Endothelial cell of umbilical vein (primary cell): ENCODE measurements at regions not wholly inside any gene's neighbourhood (a gene's known extent, or its start where the extent isn't known, plus 50 kb on each side); places are given as distances from the start of the nearest gene placed in this dataset.

Source experiments
- BruUV-seq: library from RNA; stranded (reverse); fragments of 400-500 nt; replicated peaks from 2 replicates; lab custom pipeline; 2021; lab: Mats Ljungman, UMichigan
- CTCF ChIA-PET: fragments of 300-600, 350-600 bp; sonication (Branson Sonifier 250); formaldehyde crosslinking; loops from one replicate; lab custom pipeline; 2021; ENCODE audit warnings: antibody characterized with exemption, inconsistent platforms; lab: Charles Lee
- POLR2A ChIA-PET: fragments of 300-600, 350-600 bp; sonication (Branson Sonifier 250); formaldehyde crosslinking; loops from one replicate; lab custom pipeline; 2021; ENCODE audit warnings: antibody characterized with exemption, inconsistent platforms; lab: Charles Lee
- DNase-seq: peaks from one replicate; pipeline ENCODE4 v3.0.0-alpha.2; 2011; ENCODE audit warnings: low read depth, low spot score
- FAIRE-seq: peaks from 2 replicates; lab custom pipeline; 2011; peaks lifted over from hg19 to GRCh38; lab: Jason Lieb, UNC
- H2AFZ ChIP-seq: 2 replicates; pipeline ENCODE4 v1.6.0; 2012; ENCODE audit warnings: low read depth, low read length, control low read depth, inconsistent platforms
- H3K27ac ChIP-seq: 2 replicates; pipeline ENCODE4 v1.5.1; 2011; ENCODE audit warnings: low read depth, mild to moderate bottlenecking, control low read depth, low read length, moderate library complexity; ENCODE audit not compliant: insufficient read depth
- H3K27me3 ChIP-seq, 2 experiments: 2 replicates each; pipeline versions ENCODE4 v1.6.0 to v1.6.1; 2011; ENCODE audit warnings: low read length in 2 of 2, mixed read lengths in 1 of 2; ENCODE audit not compliant: control insufficient read depth in 2 of 2, insufficient read depth in 2 of 2
- H3K36me3 ChIP-seq, 2 experiments: 2 replicates in 1 of 2; 3 replicates in 1 of 2; pipeline ENCODE4 v1.5.1; 2011; ENCODE audit warnings: low read length in 2 of 2, mild to moderate bottlenecking in 1 of 2, moderate library complexity in 1 of 2; ENCODE audit not compliant: control insufficient read depth in 2 of 2, insufficient read depth in 2 of 2; ENCODE audit errors: extremely low read depth in 1 of 2
- H3K4me1 ChIP-seq: 3 replicates; pipeline ENCODE4 v1.5.1; 2011; ENCODE audit warnings: mild to moderate bottlenecking, low read length; ENCODE audit not compliant: control insufficient read depth, insufficient read depth; ENCODE audit errors: extremely low read depth
- H3K4me2 ChIP-seq: 2 replicates; pipeline ENCODE4 v1.6.1; 2011; ENCODE audit warnings: low read length, control low read depth, mixed read lengths; ENCODE audit not compliant: insufficient read depth
- H3K4me3 ChIP-seq, 3 experiments: fragments of 200-600 bp in 1 of 3; sonication (generic), shearing (Covaris generic) in 1 of 3; replicated peaks in 1 of 3; 2 replicates each; pipeline ENCODE4 v1.5.1; 2011 to 2016; ENCODE audit warnings: control low read depth in 3 of 3, low read length in 3 of 3, mild to moderate bottlenecking in 2 of 3, inconsistent platforms in 1 of 3, low read depth in 1 of 3, moderate library complexity in 1 of 3; ENCODE audit not compliant: insufficient read depth in 1 of 3
- H3K79me2 ChIP-seq: 2 replicates; pipeline ENCODE4 v1.6.0; 2012; ENCODE audit warnings: low read length, inconsistent platforms; ENCODE audit not compliant: control insufficient read depth, insufficient read depth
- H3K9ac ChIP-seq: replicated peaks from 2 replicates; pipeline ENCODE3; 2011; ENCODE audit warnings: low read length, control low read depth; ENCODE audit not compliant: insufficient read depth; ENCODE audit errors: extremely low read depth
- H3K9me1 ChIP-seq: replicated peaks from 3 replicates; pipeline ENCODE4 v1.6.0; 2011; ENCODE audit warnings: mild to moderate bottlenecking, low read length; ENCODE audit not compliant: control insufficient read depth, insufficient read depth; ENCODE audit errors: extremely low read depth
- H3K9me3 ChIP-seq: replicated peaks from 2 replicates; pipeline ENCODE4 v1.5.1; 2012; ENCODE audit warnings: low read length, inconsistent platforms; ENCODE audit not compliant: control insufficient read depth, insufficient read depth
- H4K20me1 ChIP-seq: replicated peaks from 2 replicates; pipeline ENCODE3; 2011; ENCODE audit warnings: mild to moderate bottlenecking, low read length; ENCODE audit not compliant: control insufficient read depth, insufficient read depth; ENCODE audit errors: extremely low read depth
- EZH2 ChIP-seq: IDR thresholded peaks from 2 replicates; pipeline ENCODE4 v1.6.1; 2012; ENCODE audit warnings: borderline replicate concordance, low read depth, mild to moderate bottlenecking, moderate library complexity, low read length, inconsistent platforms; ENCODE audit not compliant: severe bottlenecking
- FOS ChIP-seq: IDR thresholded peaks from 2 replicates; pipeline ENCODE4 v1.6.1; 2011; ENCODE audit warnings: mild to moderate bottlenecking, low read length, moderate library complexity, borderline replicate concordance; ENCODE audit not compliant: insufficient read depth
- GATA2 ChIP-seq: IDR thresholded peaks from 2 replicates; pipeline ENCODE4 v1.7.0; 2011; ENCODE audit warnings: low read depth, mild to moderate bottlenecking, moderate library complexity, mixed read lengths, low read length; ENCODE audit not compliant: insufficient read length, insufficient read depth
- JUN ChIP-seq: IDR thresholded peaks from 2 replicates; pipeline ENCODE4 v1.6.1; 2011; ENCODE audit warnings: borderline replicate concordance, low read depth; ENCODE audit not compliant: insufficient read length, insufficient read depth
- MYC ChIP-seq: IDR thresholded peaks from one replicate; pipeline ENCODE4 v1.6.1; 2011; ENCODE audit warnings: mild to moderate bottlenecking, low read depth, low read length
- POLR2A ChIP-seq: IDR thresholded peaks from 2 replicates; pipeline ENCODE4 v1.6.1; 2012; ENCODE audit warnings: low read depth, mild to moderate bottlenecking, control low read depth, low read length
- POLR2AphosphoS5 ChIP-seq: IDR thresholded peaks from 2 replicates; pipeline ENCODE4 v1.6.1; 2012; ENCODE audit warnings: low read depth, mild to moderate bottlenecking, control low read depth, low read length, moderate library complexity; ENCODE audit not compliant: insufficient read depth
- dilution Hi-C: fragments of 300-500 bp; cut with MboI; formaldehyde crosslinking; loops from one replicate; pipeline ENCODE4 v1.15.0; 2019; ENCODE audit warnings: low sequenced_read_pairs; ENCODE audit not compliant: extremely low pct_ligation_motif_present
- intact Hi-C: fragments of 100-400 bp; cut with micrococcal nuclease; formaldehyde crosslinking; loops from one replicate; pipeline ENCODE4 v1.10.0; 2022
- TF ChIP-seq, protein P1 (sequence below): IDR thresholded peaks from 2 replicates; pipeline ENCODE4 v1.6.1; 2011; ENCODE audit not compliant: insufficient read depth, insufficient read length
- TF ChIP-seq, protein P2 (sequence below), 2 donors: IDR thresholded peaks; 1 replicate in 1 of 2; 2 replicates in 1 of 2; pipeline ENCODE4 v1.5.1; 2011; ENCODE audit warnings: low read length in 2 of 2, mild to moderate bottlenecking in 2 of 2, moderate library complexity in 2 of 2, control low read depth in 1 of 2, inconsistent platforms in 1 of 2, low read depth in 1 of 2; ENCODE audit not compliant: insufficient read depth in 1 of 2; ENCODE audit errors: extremely low read depth in 1 of 2

DNA sequence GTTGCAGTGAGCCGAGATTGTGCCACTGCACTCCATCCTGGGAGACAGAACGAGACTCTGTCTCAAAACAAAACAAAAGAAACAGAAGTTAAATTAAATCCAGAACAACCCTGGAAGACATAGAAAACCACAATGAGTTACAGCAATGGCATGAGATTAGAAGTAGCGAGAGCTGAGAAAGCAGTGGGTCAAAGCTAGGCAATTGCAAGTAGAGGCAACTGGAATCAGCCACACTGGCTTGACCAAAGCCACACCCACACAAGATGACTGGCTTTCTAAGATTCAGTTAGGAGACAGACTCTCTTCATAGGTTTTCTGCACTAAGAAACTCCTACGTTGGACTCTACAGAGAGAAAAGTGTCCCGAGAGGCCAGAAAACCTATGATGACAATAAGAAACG is 443.0 kb downstream of the GPM6A start:
- Histone ChIP-seq H3K4me3 (no peak overlapping the region), H3K4me2 (no peak overlapping the region), H2AFZ (no peak overlapping the region), H3K9me3 (peaks cover 2% of the 10 kb centered on the region), H3K79me2 (no peaks in the 10 kb centered on the region), H3K36me3 (no peaks in the 10 kb centered on the region), H4K20me1 (no peaks in the 10 kb centered on the region), H3K9ac (no peak overlapping the region), H3K27me3 (no peaks in the 10 kb centered on the region), H3K4me1 (no peaks in the 10 kb centered on the region), H3K9me1 (no peaks in the 10 kb centered on the region), H3K27ac (no peak overlapping the region)
- DNase-seq: no peak
- dilution Hi-C loops (no loop called here), intact Hi-C loops (no loop called here)
- ChIA-PET POLR2A (no interaction called here), CTCF (no interaction called here)
- BruUV-seq: no TSS peak
- TF ChIP-seq GATA2: no peak
- TF ChIP-seq, protein P1, sequence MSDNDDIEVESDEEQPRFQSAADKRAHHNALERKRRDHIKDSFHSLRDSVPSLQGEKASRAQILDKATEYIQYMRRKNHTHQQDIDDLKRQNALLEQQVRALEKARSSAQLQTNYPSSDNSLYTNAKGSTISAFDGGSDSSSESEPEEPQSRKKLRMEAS: no peak
- TF ChIP-seq EZH2: no peak
- no peak for TF ChIP-seq POLR2A
- TF ChIP-seq POLR2AphosphoS5: no peak
- TF ChIP-seq FOS: no peak
- TF ChIP-seq MYC: no peak
- TF ChIP-seq, protein P2, sequence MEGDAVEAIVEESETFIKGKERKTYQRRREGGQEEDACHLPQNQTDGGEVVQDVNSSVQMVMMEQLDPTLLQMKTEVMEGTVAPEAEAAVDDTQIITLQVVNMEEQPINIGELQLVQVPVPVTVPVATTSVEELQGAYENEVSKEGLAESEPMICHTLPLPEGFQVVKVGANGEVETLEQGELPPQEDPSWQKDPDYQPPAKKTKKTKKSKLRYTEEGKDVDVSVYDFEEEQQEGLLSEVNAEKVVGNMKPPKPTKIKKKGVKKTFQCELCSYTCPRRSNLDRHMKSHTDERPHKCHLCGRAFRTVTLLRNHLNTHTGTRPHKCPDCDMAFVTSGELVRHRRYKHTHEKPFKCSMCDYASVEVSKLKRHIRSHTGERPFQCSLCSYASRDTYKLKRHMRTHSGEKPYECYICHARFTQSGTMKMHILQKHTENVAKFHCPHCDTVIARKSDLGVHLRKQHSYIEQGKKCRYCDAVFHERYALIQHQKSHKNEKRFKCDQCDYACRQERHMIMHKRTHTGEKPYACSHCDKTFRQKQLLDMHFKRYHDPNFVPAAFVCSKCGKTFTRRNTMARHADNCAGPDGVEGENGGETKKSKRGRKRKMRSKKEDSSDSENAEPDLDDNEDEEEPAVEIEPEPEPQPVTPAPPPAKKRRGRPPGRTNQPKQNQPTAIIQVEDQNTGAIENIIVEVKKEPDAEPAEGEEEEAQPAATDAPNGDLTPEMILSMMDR (IDR thresholded peaks at IDR 0.05; ENCODE audit: extremely low read depth in 1 of 2, insufficient read depth in 1 of 2, low read depth in 1 of 2, low read length in 2 of 2): no peak
- TF ChIP-seq JUN: no peak
- no peak for FAIRE-seq
